ENCODE measurements at regions not wholly inside any gene's neighbourhood (a gene's known extent, or its start where the extent isn't known, plus 50 kb on each side); places are given as distances from the start of the nearest gene placed in this dataset.
"Not testable (repeated sequence)": the region's sequence is repeated elsewhere in the genome, so short reads cannot be mapped to it uniquely, and the experiment has no call there.

DNA sequence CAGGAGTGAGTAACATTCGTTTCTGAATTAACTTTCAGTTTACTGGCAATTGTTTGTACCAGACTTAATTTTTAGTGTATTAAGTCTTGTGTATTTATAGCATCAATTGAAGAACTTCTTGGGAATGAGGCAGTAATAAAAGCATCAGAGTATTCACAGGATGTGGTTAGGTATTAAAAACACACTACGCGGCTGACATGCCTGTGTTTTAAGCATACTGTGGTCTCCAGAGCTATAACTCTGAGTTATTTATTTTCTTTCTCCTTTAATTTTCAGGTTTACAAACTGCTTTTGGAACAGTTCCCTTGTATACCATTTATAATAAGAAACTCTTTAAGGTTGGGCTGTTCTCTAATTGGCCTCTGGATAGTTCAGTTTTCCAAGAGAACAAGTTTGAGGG is 626.1 kb upstream of the NRG3 start:
- TF ChIP-seq CTCF (IDR thresholded peaks at IDR 0.05; ENCODE audit: insufficient read depth, low read depth, low read length) = no peak
- no peak overlapping the region for H3K4me3 ChIP-seq (ENCODE audit: low read depth, low read length)
- peak; percentile 3 for DNase-seq (ENCODE audit: low read depth)

DNA sequence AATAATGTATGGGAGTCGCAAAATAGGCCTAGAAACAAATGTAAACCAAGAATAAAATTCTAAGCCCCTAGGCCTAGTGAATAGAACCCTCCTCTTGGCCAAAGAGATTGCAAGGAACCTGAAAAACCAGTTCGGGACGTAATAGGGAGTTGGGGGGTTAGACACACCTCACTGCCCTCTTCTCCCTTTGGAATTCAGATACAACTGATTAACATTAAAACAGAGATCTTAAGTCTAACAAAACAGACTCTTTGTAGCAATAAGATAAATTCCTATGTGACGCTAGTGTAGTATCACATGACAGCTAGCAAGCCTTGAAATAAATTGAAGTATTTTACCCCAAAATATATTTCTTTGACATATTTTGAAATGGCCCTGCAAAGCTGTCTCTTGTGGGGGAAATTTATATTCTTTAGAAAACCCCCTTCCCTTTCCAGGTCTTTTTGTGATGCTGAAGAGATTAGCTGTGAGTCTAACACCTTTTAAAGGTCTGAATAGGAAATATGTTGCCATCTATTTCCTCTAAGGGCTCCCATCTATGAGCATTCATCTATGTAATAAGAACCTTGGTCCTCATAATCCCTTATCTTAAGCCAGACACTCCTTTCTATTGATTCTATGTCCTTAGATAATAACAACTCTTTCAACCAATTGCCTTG is 623.4 kb upstream of the NRG3 start:
- TF ChIP-seq CTCF (IDR thresholded peaks at IDR 0.05; ENCODE audit: insufficient read depth, low read depth, low read length) = no peak
- no peak overlapping the region for H3K4me3 ChIP-seq (ENCODE audit: low read depth, low read length)

DNA sequence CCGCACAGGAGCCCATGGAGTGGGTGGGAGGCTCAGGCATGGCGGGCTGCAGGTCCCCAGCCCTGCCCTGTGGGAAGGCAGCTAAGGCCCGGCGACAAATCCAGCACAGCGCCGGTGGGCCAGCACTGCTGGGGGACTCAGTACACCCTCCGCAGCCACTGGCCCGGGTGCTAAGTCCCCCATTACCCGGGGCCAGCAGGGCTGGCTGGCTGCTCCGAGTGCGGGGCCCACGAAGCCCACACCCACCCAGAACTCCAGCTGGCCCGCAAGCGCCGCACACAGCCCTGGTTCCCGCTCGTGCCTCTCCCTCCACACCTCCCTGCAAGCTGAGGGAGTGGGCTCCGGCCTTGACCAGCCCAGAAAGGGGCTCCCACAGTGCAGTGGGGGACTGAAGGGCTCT is 610.0 kb upstream of the NRG3 start:
- not testable (repeated sequence) for DNase-seq (ENCODE audit: low read depth); H3K4me3 ChIP-seq (ENCODE audit: low read depth, low read length)

More for the DNA sequence above, 623.4 kb upstream of the NRG3 start:
- DNase-seq (ENCODE audit: low read depth) = no peak

DNA sequence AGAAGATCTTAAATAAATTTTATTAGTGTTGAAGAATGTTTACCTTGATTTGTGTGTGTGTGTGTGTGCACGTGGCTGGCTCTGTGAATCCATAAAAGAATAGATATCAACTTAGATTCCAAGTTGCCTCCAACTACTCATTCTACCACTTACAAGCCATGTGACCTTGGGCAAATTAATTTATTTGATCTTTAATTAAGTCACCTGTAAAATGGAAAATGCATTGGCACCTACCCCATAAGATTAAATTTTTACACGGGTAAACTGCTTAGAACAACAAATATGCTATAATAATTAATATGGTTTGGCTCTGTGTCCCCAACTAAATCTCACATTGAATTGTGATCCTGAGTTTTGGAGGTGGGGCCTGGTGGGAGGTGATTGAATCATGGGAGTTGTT is 604.9 kb upstream of the NRG3 start:
- DNase-seq (ENCODE audit: low read depth) = no peak
- H3K4me3 ChIP-seq (ENCODE audit: low read depth, low read length) = no peak overlapping the region
- no peak for TF ChIP-seq CTCF (IDR thresholded peaks at IDR 0.05; ENCODE audit: insufficient read depth, low read depth, low read length)

GRCh38 chr10:81280497-81281479 is 594.2 kb upstream of the NRG3 start:
- no peak overlapping the region for H3K4me3 ChIP-seq (ENCODE audit: low read depth, low read length)
- TF ChIP-seq CTCF (IDR thresholded peaks at IDR 0.05; ENCODE audit: insufficient read depth, low read depth, low read length) = no peak
- DNase-seq (ENCODE audit: low read depth) = no peak

- TF ChIP-seq CTCF (IDR thresholded peaks at IDR 0.05; ENCODE audit: insufficient read depth, low read depth, low read length) = no peak
- no peak overlapping the region for H3K4me3 ChIP-seq (ENCODE audit: low read depth, low read length)
- DNase-seq (ENCODE audit: low read depth) = no peak
Measured at GRCh38 chr10:81288544-81288943, 586.5 kb upstream of the NRG3 start.

DNA sequence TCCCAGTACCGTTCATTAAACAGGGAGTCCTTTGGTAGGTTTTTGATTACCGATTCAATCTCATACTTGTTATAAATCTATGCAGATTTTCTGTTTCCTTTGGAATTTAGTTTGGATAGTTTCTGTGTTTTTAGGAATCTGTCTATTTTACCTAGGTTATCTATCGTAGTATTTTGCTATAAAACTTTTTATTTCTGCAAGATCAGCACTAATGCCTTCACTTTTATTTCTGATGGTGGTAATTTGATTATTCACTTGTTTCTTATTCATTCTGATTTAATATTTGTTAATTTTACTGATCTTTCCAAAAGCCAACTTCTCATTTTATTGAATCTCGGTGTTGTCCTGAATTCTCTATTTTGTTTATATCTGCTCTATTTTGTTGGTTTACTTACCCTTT is 577.7 kb upstream of the NRG3 start:
- no peak overlapping the region for H3K4me3 ChIP-seq (ENCODE audit: low read depth, low read length)
- DNase-seq (ENCODE audit: low read depth) = no peak
- no peak for TF ChIP-seq CTCF (IDR thresholded peaks at IDR 0.05; ENCODE audit: insufficient read depth, low read depth, low read length)

All from fibroblast of villous mesenchyme (primary cell).